ENCODE measurements at regions not wholly inside any gene's neighbourhood (a gene's known extent, or its start where the extent isn't known, plus 50 kb on each side); places are given as distances from the start of the nearest gene placed in this dataset.

- no peak overlapping the region for H3K27ac ChIP-seq (ENCODE audit: low read depth, low read length)
- peaks cover 3% of the 10 kb centered on the region for H3K27me3 ChIP-seq (ENCODE audit: insufficient read depth, low read length)
- H3K79me2 ChIP-seq (ENCODE audit: insufficient read depth, low read length), result no peaks in the 10 kb centered on the region
- no peaks in the 10 kb centered on the region for H3K36me3 ChIP-seq (ENCODE audit: insufficient read depth, low read length)
- no peaks in the 10 kb centered on the region for H3K4me1 ChIP-seq (ENCODE audit: insufficient read depth, low read length)
- H4K20me1 ChIP-seq (ENCODE audit: insufficient read depth, low read length), result no peaks in the 10 kb centered on the region
- H3K4me3 ChIP-seq (ENCODE audit: insufficient read depth, low read length), result no peak overlapping the region
- no peak overlapping the region for H3K4me2 ChIP-seq (ENCODE audit: insufficient read depth, low read length)
- H3K9me3 ChIP-seq (ENCODE audit: low read depth, low read length), result no peaks in the 10 kb centered on the region
- DNase-seq (ENCODE audit: insufficient read length, low spot score, missing footprints), result no peak
- no peak overlapping the region for H2AFZ ChIP-seq (ENCODE audit: low read length)
- TF ChIP-seq, protein P1, sequence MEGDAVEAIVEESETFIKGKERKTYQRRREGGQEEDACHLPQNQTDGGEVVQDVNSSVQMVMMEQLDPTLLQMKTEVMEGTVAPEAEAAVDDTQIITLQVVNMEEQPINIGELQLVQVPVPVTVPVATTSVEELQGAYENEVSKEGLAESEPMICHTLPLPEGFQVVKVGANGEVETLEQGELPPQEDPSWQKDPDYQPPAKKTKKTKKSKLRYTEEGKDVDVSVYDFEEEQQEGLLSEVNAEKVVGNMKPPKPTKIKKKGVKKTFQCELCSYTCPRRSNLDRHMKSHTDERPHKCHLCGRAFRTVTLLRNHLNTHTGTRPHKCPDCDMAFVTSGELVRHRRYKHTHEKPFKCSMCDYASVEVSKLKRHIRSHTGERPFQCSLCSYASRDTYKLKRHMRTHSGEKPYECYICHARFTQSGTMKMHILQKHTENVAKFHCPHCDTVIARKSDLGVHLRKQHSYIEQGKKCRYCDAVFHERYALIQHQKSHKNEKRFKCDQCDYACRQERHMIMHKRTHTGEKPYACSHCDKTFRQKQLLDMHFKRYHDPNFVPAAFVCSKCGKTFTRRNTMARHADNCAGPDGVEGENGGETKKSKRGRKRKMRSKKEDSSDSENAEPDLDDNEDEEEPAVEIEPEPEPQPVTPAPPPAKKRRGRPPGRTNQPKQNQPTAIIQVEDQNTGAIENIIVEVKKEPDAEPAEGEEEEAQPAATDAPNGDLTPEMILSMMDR (IDR thresholded peaks at IDR 0.05; ENCODE audit: extremely low read depth, low read depth, low read length), result no peak
Observed at GRCh38 chr20:51269671-51270070, 246.8 kb upstream of the KCNG1 start.

DNA sequence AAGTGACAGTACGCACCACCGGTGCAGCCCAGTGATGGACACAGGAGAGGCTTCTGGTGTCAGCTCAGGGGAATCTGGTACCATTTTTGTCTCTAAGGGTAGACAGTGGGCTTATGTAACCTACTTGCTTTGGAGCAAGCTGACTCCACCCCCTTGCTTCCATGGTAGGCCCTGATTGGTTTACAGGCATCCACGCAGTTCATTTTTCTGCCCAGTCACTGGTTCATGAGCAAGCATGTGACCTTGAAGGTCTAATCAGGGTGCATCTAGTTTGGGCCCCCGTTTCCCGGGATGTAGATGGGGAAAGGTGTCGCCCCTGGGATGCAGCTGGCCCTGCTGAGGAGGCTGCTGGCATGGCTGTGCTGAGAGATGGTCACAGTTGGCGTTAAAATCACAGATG lies 244.8 kb upstream of the KCNG1 start:
- H4K20me1 ChIP-seq (ENCODE audit: insufficient read depth, low read length), result no peaks in the 10 kb centered on the region

DNA sequence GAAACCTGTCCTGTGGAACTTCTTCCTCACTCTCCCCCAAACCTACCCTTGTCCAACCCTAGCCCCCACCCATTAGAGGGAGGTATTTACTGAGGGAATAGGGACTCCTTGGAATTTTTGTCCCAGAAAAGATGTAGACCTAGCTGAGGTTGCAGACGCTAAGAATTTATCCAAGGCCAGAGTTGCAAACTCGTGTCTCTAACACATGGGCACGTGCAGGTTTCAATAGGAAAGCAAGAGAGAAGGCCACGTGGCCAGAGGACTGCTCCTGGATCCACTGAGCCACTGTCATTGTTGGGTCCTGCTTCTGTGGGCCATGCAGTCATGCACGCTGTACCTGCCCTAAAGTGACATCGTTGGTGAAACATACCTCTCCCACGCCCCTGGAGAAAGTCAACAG lies 243.4 kb upstream of the KCNG1 start:
- Histone ChIP-seq H3K27me3 (ENCODE audit: insufficient read depth, low read length) (peaks cover 3% of the 10 kb centered on the region), H4K20me1 (ENCODE audit: insufficient read depth, low read length) (no peaks in the 10 kb centered on the region), H3K4me3 (ENCODE audit: insufficient read depth, low read length) (no peak overlapping the region), H3K9me3 (ENCODE audit: low read depth, low read length) (no peaks in the 10 kb centered on the region), H3K4me2 (ENCODE audit: insufficient read depth, low read length) (no peak overlapping the region), H3K4me1 (ENCODE audit: insufficient read depth, low read length) (no peaks in the 10 kb centered on the region), H2AFZ (ENCODE audit: low read length) (no peak overlapping the region), H3K27ac (ENCODE audit: low read depth, low read length) (no peak overlapping the region), H3K79me2 (ENCODE audit: insufficient read depth, low read length) (no peaks in the 10 kb centered on the region), H3K36me3 (ENCODE audit: insufficient read depth, low read length) (no peaks in the 10 kb centered on the region)
- no peak for DNase-seq (ENCODE audit: insufficient read length, low spot score, missing footprints)
- TF ChIP-seq, protein P1 (IDR thresholded peaks at IDR 0.05; ENCODE audit: extremely low read depth, low read depth, low read length), result no peak

More for the DNA sequence above, 244.8 kb upstream of the KCNG1 start:
- H3K79me2 ChIP-seq (ENCODE audit: insufficient read depth, low read length), result no peaks in the 10 kb centered on the region
- H3K27me3 ChIP-seq (ENCODE audit: insufficient read depth, low read length), result peaks cover 3% of the 10 kb centered on the region
- no peaks in the 10 kb centered on the region for H3K9me3 ChIP-seq (ENCODE audit: low read depth, low read length)
- H3K27ac ChIP-seq (ENCODE audit: low read depth, low read length), result no peak overlapping the region
- no peaks in the 10 kb centered on the region for H3K36me3 ChIP-seq (ENCODE audit: insufficient read depth, low read length)
- no peak overlapping the region for H2AFZ ChIP-seq (ENCODE audit: low read length)
- H3K4me1 ChIP-seq (ENCODE audit: insufficient read depth, low read length), result no peaks in the 10 kb centered on the region
- H3K4me2 ChIP-seq (ENCODE audit: insufficient read depth, low read length), result no peak overlapping the region
- no peak for DNase-seq (ENCODE audit: insufficient read length, low spot score, missing footprints)
- H3K4me3 ChIP-seq (ENCODE audit: insufficient read depth, low read length), result no peak overlapping the region
- TF ChIP-seq, protein P1 (IDR thresholded peaks at IDR 0.05; ENCODE audit: extremely low read depth, low read depth, low read length), result no peak

DNA sequence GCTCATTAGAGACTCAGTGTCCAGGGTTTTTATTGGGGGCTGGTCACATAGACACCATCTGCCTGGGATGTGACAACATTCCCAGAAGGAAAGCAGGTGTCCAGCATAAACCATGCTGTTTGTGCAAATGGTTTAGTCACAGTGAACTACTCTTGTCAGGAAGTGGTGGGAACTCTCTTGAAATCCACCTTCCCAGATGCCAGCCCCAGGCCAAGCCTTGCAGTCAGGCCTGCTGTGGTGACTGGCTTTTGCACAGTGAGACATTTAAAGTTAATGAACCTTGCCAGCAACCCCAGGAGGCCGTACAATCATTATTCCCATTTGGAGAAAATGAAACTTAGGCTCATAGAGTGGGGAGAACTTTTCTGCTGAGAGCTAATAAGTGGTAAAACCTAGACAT lies 242.5 kb upstream of the KCNG1 start:
- Histone ChIP-seq H3K4me3 (ENCODE audit: insufficient read depth, low read length) (no peak overlapping the region), H4K20me1 (ENCODE audit: insufficient read depth, low read length) (no peaks in the 10 kb centered on the region), H3K9me3 (ENCODE audit: low read depth, low read length) (no peaks in the 10 kb centered on the region), H3K27me3 (ENCODE audit: insufficient read depth, low read length) (peaks cover 3% of the 10 kb centered on the region), H3K4me1 (ENCODE audit: insufficient read depth, low read length) (no peaks in the 10 kb centered on the region), H3K27ac (ENCODE audit: low read depth, low read length) (no peak overlapping the region), H3K4me2 (ENCODE audit: insufficient read depth, low read length) (no peak overlapping the region), H2AFZ (ENCODE audit: low read length) (no peak overlapping the region), H3K36me3 (ENCODE audit: insufficient read depth, low read length) (no peaks in the 10 kb centered on the region), H3K79me2 (ENCODE audit: insufficient read depth, low read length) (no peaks in the 10 kb centered on the region)
- DNase-seq (ENCODE audit: insufficient read length, low spot score, missing footprints), result no peak
- TF ChIP-seq, protein P1 (IDR thresholded peaks at IDR 0.05; ENCODE audit: extremely low read depth, low read depth, low read length), result no peak

All from osteoblast (primary cell).